GM12878 (cell line): ENCODE measurements at regions not wholly inside any gene's neighbourhood (a gene's known extent, or its start where the extent isn't known, plus 50 kb on each side); places are given as distances from the start of the nearest gene placed in this dataset.

Experiments
- ATAC-seq: fragments of 200-7000 bp; cut with Tn5 transposase; 3 replicates; pipeline ENCODE4 v1.9.1; 2020; ENCODE audit warnings: mild to moderate bottlenecking, moderate library complexity
- BruUV-seq: library from RNA; stranded (reverse); fragments of 400-500 nt; replicated peaks from 2 replicates; lab custom pipeline; 2021; lab: Mats Ljungman, UMichigan
- CTCF ChIA-PET: fragments of 300-600 bp; sonication (Branson Sonifier 250); formaldehyde crosslinking; extraction: SDS; loops from one replicate; lab custom pipeline; 2021; ENCODE audit warnings: inconsistent platforms; lab: Yijun Ruan, JAX
- POLR2A ChIA-PET: fragments of 350-600 bp; formaldehyde crosslinking; extraction: SDS; loops from one replicate; lab custom pipeline; 2021; ENCODE audit warnings: inconsistent platforms; lab: Charles Lee
- RAD21 ChIA-PET: fragments of 300-600 bp; sonication (Branson Sonifier 250); formaldehyde crosslinking; loops from one replicate; lab custom pipeline; 2023; ENCODE audit warnings: antibody characterized with exemption; ENCODE audit not compliant: unreplicated experiment; lab: Charles Lee
- SMC1A ChIA-PET: fragments of 300-600 bp; sonication (Branson Sonifier 250); formaldehyde crosslinking; loops from one replicate; lab custom pipeline; 2023; ENCODE audit not compliant: unreplicated experiment, uncharacterized antibody; lab: Charles Lee
- DNase-seq: peaks from one replicate; pipeline ENCODE4 v3.0.0-alpha.2; 2011; ENCODE audit warnings: low read depth, low spot score
- FAIRE-seq: peaks from 3 replicates; lab custom pipeline; 2011; peaks lifted over from hg19 to GRCh38; lab: Jason Lieb, UNC
- H2AFZ ChIP-seq: 2 replicates; pipeline ENCODE4 v1.6.0; 2011; ENCODE audit warnings: low read depth, low read length, control low read depth; ENCODE audit not compliant: control insufficient read depth
- H3K27ac ChIP-seq: 2 replicates; pipeline ENCODE4 v1.5.1; 2011; ENCODE audit warnings: control low read depth; ENCODE audit not compliant: control insufficient read depth, insufficient read depth
- H3K27me3 ChIP-seq, 2 experiments: replicated peaks in 1 of 2; 2 replicates each; pipeline versions ENCODE4 v1.6.0 to v1.6.1; 2011; ENCODE audit warnings: low read length in 1 of 2; ENCODE audit not compliant: control insufficient read depth in 2 of 2, insufficient read depth in 2 of 2
- H3K36me3 ChIP-seq, 2 experiments: 2 replicates each; pipeline ENCODE4 v1.5.1; 2011; ENCODE audit warnings: low read length in 1 of 2; ENCODE audit not compliant: control insufficient read depth in 2 of 2, insufficient read depth in 2 of 2
- H3K4me1 ChIP-seq: 2 replicates; pipeline ENCODE4 v1.6.1; 2011; ENCODE audit warnings: mild to moderate bottlenecking, low read length, moderate library complexity, mixed read lengths; ENCODE audit not compliant: control insufficient read depth, insufficient read depth
- H3K4me2 ChIP-seq: 2 replicates; pipeline ENCODE4 v1.6.0; 2011; ENCODE audit warnings: control low read depth; ENCODE audit not compliant: control insufficient read depth, insufficient read depth
- H3K4me3 ChIP-seq: fragments of 200-600 bp; sonication (generic); 2 replicates; pipeline ENCODE4 v1.5.1; 2016
- H3K79me2 ChIP-seq: 2 replicates; pipeline ENCODE4 v1.6.0; 2011; ENCODE audit warnings: low read length; ENCODE audit not compliant: control insufficient read depth, insufficient read depth
- H3K9ac ChIP-seq: 2 replicates; pipeline ENCODE4 v1.8.0; 2011; ENCODE audit warnings: low read length, control low read depth, mixed read lengths; ENCODE audit not compliant: control insufficient read depth, insufficient read depth
- H3K9me3 ChIP-seq: replicated peaks from 3 replicates; pipeline ENCODE4 v1.5.1; 2011; ENCODE audit warnings: mild to moderate bottlenecking, low read length; ENCODE audit not compliant: control insufficient read depth, insufficient read depth
- H4K20me1 ChIP-seq: 2 replicates; pipeline ENCODE4 v1.6.0; 2011; ENCODE audit not compliant: control insufficient read depth, insufficient read depth
- NRF1 ChIP-seq: conservative IDR thresholded peaks from 2 replicates; pipeline ENCODE4 v1.6.1; 2011; ENCODE audit warnings: mild to moderate bottlenecking, low read depth, low read length, improper control_type of control experiment
- POLR2A ChIP-seq: IDR thresholded peaks from 2 replicates; pipeline ENCODE4 v1.6.1; 2011; ENCODE audit warnings: low read depth, mild to moderate bottlenecking, low read length
- POLR2AphosphoS2 ChIP-seq: IDR thresholded peaks from 2 replicates; pipeline ENCODE4 v1.6.1; 2011; ENCODE audit warnings: low read depth, mild to moderate bottlenecking, low read length, improper control_type of control experiment, moderate library complexity
- RBBP5 ChIP-seq: fragments of 200-600 bp; sonication (generic); conservative IDR thresholded peaks from 2 replicates; pipeline ENCODE4 v1.6.1; 2016
- SMAD1 ChIP-seq: fragments of 450-650 bp; IDR thresholded peaks from 2 replicates; pipeline ENCODE4 v1.6.1; 2018; ENCODE audit warnings: mild to moderate bottlenecking, low read depth; ENCODE audit not compliant: partially characterized antibody
- ZZZ3 ChIP-seq: IDR thresholded peaks from 2 replicates; pipeline ENCODE4 v1.6.1; 2011; ENCODE audit warnings: low read depth; ENCODE audit not compliant: control insufficient read depth, insufficient read length
- WGBS: methylation state at CpG from one replicate; pipeline ENCODE4 v1.1.6; 2016; ENCODE audit warnings: low lambda C conversion rate; ENCODE audit not compliant: insufficient replicate concordance, insufficient coverage; ENCODE audit errors: missing lambda C conversion rate; 5-methylcytosine and 5-hydroxymethylcytosine counted together
- in situ Hi-C: fragments of 300-500 bp; cut with MboI; formaldehyde crosslinking; loops from 9 replicates; pipeline ENCODE4 v1.14.3; 2018; ENCODE audit warnings: mixed read lengths
- intact Hi-C: fragments of 100-400 bp; cut with micrococcal nuclease; formaldehyde crosslinking; loops from one replicate; pipeline ENCODE4 v1.14.2; 2022; ENCODE audit not compliant: unreplicated experiment
- TF ChIP-seq, protein P1 (sequence below): fragments of 150-350 bp; IDR thresholded peaks from 2 replicates; pipeline ENCODE4 v1.6.1; 2016; ENCODE audit warnings: low read depth, low read length
- TF ChIP-seq, protein P2 (sequence below): IDR thresholded peaks from 2 replicates; pipeline ENCODE4 v1.6.1; 2011; ENCODE audit warnings: low read depth, mild to moderate bottlenecking, low read length, moderate library complexity, borderline replicate concordance; ENCODE audit errors: extremely low read depth
- TF ChIP-seq, protein P3 (sequence below): fragments of 450-650 bp; IDR thresholded peaks from 2 replicates; pipeline ENCODE4 v1.6.1; 2017; ENCODE audit warnings: mild to moderate bottlenecking, low read depth, inconsistent platforms; ENCODE audit not compliant: poor library complexity, severe bottlenecking

DNA sequence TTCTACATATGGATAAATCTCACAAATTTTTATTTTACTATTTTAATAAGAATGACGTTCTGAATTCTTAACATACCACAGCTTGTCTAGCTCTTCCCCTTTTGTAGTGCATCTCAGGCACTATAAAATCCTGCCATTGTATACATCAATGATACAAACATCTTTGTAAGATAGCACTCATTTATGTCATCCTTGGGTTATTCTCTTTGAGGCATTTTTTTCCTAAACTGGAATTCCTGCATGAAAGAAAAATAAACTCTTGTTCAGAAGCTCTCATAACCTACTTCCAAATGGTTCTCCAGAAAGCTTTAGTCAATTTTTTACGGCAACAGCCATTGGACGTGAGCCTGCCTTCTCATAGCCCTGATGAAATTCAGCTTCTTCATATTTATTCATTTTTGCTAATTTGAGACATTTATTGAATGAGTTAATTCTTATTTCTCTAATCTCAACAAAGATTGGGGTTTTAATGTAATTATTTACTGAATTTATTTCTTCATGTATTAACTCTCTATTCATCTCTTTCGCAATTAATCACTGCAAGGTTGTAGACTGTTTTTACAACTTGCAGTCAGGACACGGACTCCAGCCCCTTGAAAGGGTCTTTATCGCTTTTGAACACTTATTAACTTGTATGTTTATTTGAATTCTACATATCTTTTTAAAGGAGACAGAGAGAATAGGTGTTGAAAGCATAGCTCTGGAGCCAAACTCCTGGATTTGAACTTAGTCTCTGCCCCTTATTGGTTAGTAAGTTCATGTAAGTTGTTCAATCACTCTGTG is 57.6 kb upstream of the PARD3B start:
- FAIRE-seq, result no peak
- no peak overlapping the region for H3K4me2 ChIP-seq
- BruUV-seq, result no TSS peak
- no peak for TF ChIP-seq SMAD1
- no peak for TF ChIP-seq NRF1
- TF ChIP-seq, protein P1, sequence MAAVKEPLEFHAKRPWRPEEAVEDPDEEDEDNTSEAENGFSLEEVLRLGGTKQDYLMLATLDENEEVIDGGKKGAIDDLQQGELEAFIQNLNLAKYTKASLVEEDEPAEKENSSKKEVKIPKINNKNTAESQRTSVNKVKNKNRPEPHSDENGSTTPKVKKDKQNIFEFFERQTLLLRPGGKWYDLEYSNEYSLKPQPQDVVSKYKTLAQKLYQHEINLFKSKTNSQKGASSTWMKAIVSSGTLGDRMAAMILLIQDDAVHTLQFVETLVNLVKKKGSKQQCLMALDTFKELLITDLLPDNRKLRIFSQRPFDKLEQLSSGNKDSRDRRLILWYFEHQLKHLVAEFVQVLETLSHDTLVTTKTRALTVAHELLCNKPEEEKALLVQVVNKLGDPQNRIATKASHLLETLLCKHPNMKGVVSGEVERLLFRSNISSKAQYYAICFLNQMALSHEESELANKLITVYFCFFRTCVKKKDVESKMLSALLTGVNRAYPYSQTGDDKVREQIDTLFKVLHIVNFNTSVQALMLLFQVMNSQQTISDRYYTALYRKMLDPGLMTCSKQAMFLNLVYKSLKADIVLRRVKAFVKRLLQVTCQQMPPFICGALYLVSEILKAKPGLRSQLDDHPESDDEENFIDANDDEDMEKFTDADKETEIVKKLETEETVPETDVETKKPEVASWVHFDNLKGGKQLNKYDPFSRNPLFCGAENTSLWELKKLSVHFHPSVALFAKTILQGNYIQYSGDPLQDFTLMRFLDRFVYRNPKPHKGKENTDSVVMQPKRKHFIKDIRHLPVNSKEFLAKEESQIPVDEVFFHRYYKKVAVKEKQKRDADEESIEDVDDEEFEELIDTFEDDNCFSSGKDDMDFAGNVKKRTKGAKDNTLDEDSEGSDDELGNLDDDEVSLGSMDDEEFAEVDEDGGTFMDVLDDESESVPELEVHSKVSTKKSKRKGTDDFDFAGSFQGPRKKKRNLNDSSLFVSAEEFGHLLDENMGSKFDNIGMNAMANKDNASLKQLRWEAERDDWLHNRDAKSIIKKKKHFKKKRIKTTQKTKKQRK, result no peak
- TF ChIP-seq POLR2AphosphoS2, result no peak
- no peak for TF ChIP-seq RBBP5
- TF ChIP-seq ZZZ3, result no peak
- TF ChIP-seq, protein P2, sequence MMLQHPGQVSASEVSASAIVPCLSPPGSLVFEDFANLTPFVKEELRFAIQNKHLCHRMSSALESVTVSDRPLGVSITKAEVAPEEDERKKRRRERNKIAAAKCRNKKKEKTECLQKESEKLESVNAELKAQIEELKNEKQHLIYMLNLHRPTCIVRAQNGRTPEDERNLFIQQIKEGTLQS, result no peak
- TF ChIP-seq, protein P3, sequence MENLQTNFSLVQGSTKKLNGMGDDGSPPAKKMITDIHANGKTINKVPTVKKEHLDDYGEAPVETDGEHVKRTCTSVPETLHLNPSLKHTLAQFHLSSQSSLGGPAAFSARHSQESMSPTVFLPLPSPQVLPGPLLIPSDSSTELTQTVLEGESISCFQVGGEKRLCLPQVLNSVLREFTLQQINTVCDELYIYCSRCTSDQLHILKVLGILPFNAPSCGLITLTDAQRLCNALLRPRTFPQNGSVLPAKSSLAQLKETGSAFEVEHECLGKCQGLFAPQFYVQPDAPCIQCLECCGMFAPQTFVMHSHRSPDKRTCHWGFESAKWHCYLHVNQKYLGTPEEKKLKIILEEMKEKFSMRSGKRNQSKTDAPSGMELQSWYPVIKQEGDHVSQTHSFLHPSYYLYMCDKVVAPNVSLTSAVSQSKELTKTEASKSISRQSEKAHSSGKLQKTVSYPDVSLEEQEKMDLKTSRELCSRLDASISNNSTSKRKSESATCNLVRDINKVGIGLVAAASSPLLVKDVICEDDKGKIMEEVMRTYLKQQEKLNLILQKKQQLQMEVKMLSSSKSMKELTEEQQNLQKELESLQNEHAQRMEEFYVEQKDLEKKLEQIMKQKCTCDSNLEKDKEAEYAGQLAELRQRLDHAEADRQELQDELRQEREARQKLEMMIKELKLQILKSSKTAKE, result no peak
- no peak for TF ChIP-seq POLR2A
- H3K9me3 ChIP-seq, result no peaks in the 10 kb centered on the region
- no peaks in the 10 kb centered on the region for H4K20me1 ChIP-seq
- RAD21 ChIA-PET, result no interaction called here
- no peaks in the 10 kb centered on the region for H3K36me3 ChIP-seq
- ATAC-seq, result no peak
- in situ Hi-C loops, result no loop called here
- no peak overlapping the region for H2AFZ ChIP-seq
- no peaks in the 10 kb centered on the region for H3K4me1 ChIP-seq
- SMC1A ChIA-PET, result no interaction called here
- no peak for DNase-seq
- H3K27me3 ChIP-seq, result peaks cover 0 to 3% of the 10 kb centered on the region in 2 experiments; a peak in 1 of 4 replicates
- WGBS, result 32% methylated on average over 6 of the region's 6 CpGs
- intact Hi-C loops, result no loop called here
- H3K4me3 ChIP-seq, result no peak overlapping the region
- no peak overlapping the region for H3K9ac ChIP-seq
- H3K27ac ChIP-seq, result no peak overlapping the region
- POLR2A ChIA-PET, result no interaction called here
- no peaks in the 10 kb centered on the region for H3K79me2 ChIP-seq
- CTCF ChIA-PET, result no interaction called here
